HG03045 (cell line): ENCODE measurements at regions not wholly inside any gene's neighbourhood (a gene's known extent, or its start where the extent isn't known, plus 50 kb on each side); places are given as distances from the start of the nearest gene placed in this dataset.

Experiments
- ATAC-seq: cut with Tn5 transposase; IDR thresholded peaks from one replicate; pipeline ENCODE4 v1.9.1; 2021; ENCODE audit warnings: mild to moderate bottlenecking, moderate library complexity; ENCODE audit not compliant: unreplicated experiment

- no peak for ATAC-seq
These were observed 185.9 kb downstream of the CRPPA start for GRCh38 chr7:16235147-16236114.

GRCh38 chr7:16234493-16235146 is 186.7 kb downstream of the CRPPA start:
- ATAC-seq = no peak

- ATAC-seq = no peak
These were observed 187.8 kb downstream of the CRPPA start for GRCh38 chr7:16233517-16233916.

DNA sequence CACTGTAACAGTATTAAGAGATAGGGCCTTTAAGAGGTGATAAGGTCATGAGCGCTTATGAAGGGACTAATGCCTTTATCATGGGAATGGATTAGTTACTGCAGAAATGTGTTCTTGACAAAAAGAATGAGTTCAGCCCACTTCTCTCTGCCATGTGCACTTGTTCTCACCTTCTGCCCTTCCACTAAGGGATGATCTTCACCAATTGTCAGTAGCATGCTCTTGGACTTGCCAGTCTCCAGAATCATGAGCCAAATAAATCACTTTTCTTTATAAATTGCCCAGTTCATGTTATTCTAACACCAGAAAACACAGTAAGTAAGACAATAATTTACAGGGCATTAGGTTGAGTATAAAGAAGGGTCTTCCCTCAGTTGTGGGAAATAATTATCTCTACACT is 189.1 kb downstream of the CRPPA start:
- ATAC-seq = no peak

GRCh38 chr7:16223963-16224707 is 197.2 kb downstream of the CRPPA start:
- ATAC-seq = no peak

DNA sequence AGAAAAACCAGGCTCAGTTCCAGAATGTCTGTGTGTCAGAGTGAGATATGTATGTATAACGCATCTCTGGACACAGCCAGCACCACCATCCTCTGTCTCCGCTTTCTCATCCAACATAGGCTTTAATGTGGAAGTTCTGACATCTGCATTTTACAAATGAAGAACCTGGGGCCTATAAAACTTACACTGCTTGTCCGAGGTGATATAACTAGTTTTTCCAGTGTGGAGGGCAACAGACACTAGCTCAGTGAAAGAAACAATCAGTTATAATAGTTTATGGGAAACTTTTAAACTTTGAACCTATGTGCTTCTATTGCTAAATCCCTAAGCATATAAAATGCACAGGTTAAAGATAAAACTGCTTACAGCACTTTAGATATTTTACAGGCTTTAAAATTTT is 208.7 kb downstream of the CRPPA start:
- no peak for ATAC-seq

GRCh38 chr7:16212032-16212431 is 209.3 kb downstream of the CRPPA start:
- ATAC-seq = no peak

DNA sequence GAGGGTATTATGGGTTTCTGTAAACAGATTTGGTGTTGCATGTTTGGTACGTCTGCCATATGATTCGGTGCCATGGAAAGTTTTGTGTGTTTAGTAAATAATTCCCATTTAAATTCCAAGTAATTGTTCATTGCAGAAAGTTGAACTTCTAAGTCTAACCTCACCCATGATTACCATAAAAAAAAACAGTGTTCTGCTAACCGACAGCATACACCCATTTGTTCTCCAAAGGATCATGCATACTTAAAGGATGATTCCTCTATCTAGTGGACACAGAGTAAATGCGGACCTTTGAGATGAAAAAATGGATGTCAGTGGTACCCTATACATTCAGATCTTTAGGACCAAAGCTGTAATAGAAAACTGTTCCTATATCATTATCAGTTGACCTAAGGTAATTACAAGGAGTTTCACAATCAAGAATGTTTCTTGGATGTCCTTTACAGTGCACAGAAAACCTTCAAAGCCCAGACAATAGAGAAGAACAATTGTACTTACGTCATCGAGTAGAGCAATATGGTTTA is 209.9 kb downstream of the CRPPA start:
- ATAC-seq = no peak

DNA sequence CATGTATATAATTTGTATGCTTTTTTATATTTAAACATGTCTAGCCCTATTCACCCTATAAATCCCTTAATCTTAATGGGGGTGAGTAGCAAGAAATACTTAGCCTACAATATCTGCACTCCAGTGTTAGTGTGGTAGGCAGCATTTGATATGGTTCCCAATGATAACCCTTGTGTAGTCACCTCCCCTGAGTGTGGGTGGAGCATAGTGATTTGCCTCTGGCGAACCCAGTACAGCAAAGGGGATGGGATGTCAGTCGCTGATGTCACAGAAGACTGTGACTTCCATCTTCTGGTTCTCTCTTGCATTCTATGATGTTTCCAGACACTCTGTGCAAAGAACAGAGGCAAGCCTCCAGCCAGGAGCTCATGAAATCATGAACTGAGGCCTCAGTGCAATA is 211.2 kb downstream of the CRPPA start:
- ATAC-seq = no peak

- no peak for ATAC-seq
These were observed 214.0 kb downstream of the CRPPA start for GRCh38 chr7:16207321-16207720.

DNA sequence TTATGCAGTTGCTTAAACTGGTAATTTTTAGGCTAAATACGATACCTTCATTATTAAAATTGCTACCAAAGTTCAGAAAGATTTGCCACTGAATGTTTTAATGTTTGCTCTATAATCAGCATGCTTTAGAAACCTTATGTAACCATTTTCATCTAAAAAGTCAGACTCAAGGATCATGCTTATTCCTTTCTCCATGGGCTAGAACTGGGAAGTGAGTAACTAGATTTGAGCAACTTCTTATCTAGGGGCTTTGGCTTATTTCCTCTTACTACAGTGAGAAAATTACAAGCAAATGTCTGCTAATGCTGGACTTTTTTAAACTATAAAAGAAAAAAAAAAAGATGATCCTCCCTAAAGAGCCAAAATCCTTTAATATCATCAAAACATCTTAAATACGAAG is 215.9 kb downstream of the CRPPA start:
- no peak for ATAC-seq

- no peak for ATAC-seq
These were observed 216.4 kb downstream of the CRPPA start for GRCh38 chr7:16204953-16205352.

DNA sequence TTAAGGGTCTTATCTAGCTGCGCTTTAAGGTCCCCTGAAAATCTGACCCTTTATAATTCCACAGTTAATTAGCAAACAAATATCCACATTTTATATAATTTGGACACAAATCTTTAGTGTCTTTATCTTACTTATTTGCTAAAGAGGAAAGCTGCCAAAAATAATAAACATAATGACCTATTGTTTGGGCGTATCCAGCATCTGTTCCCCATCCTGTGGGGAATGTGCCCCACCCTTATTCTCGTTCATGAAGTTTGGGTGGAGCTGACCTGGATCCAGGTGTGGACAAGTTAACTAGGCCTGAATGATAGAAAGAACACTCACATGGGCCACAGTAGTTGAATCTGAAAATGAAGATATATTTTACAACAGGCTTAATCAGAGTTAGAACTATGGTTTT is 218.3 kb downstream of the CRPPA start:
- ATAC-seq = no peak

GRCh38 chr7:16202303-16202702 is 219.0 kb downstream of the CRPPA start:
- ATAC-seq = no peak

DNA sequence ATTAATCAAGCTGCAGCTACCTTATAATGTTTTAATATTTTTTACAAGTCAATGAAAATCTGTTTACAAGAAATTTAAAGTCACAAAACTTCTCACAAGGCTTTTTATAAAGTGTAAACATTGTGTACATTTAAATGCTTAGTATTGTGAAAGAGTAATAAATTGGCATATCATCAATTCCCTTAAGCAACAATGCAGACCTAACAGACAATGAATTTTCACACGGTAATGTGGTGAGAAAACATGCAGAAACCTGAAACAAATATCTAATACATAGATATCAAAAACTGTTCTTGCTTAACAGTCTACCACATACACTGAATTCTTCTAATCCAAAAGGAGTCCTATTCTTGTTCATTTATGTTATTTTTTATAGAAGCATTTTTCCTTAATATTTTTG is 220.7 kb downstream of the CRPPA start:
- ATAC-seq = no peak

DNA sequence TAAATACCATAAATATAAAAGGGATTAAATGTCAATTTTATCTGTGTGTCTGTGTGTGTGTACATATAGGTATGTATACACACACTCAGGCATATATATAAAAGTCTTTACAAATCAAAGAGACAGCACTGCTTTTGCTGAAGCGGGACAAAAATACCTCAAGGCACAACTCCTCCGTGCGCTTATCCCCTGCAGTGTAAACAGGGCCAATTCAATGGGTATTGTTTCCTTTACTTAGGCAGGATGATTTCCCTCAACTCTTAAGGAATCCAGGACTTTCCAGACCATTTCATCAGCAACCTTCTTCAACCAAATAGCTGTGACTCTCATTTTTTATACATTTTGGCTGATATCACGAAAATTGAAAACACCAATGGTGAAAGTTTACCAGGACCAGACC is 227.7 kb downstream of the CRPPA start:
- no peak for ATAC-seq

GRCh38 chr7:16189026-16189715 is 232.2 kb downstream of the CRPPA start:
- ATAC-seq = no peak

- ATAC-seq = no peak
These were observed 234.2 kb downstream of the CRPPA start for GRCh38 chr7:16187131-16187530.

DNA sequence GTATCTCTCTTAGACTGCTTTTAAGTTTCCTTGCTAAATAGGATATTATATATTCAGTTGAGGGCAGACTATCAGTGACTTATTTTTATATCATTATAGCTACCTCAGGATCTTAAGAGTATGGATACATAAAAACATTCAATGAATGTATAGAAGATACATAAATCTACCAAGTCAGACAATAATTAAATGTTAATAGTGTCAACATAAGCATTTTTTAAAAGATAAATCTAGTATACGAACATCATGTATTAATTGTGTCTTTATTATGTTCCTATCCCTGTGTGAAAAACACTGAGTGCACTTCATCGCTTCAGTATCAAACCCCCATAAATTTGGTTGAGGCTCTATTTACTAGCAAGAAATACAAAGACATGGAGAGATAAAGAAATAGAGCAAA is 242.8 kb downstream of the CRPPA start:
- ATAC-seq = no peak

DNA sequence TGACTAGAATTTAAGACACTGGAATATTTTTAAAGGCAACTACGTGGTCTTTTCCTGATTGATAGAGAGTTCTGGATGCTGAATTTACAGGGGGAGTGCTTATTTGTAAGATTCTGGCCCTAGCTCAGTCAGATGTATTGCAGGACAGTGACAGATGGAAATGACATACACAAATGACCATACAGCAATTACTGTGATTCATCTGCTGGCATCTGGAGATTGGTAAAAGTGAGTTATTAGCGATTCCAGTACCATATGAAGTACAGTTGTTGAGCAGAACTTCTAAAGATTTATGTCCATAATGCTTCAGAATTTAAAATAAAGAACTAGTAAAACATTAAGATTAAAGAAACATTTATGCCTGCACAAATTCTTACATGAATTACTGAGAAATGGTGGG is 243.2 kb downstream of the CRPPA start:
- ATAC-seq = no peak

GRCh38 chr7:16174253-16174652 is 247.1 kb downstream of the CRPPA start:
- ATAC-seq = no peak
